HCT116 (cell line): ENCODE measurements at regions not wholly inside any gene's neighbourhood (a gene's known extent, or its start where the extent isn't known, plus 50 kb on each side); places are given as distances from the start of the nearest gene placed in this dataset.

Source experiments
- CEBPB ChIP-seq: IDR thresholded peaks from 2 replicates; pipeline ENCODE4 v1.6.1; 2012; ENCODE audit warnings: low read depth
- CTCF ChIP-seq, 3 experiments: fragments of 200-600 bp in 1 of 3; sonication (generic) in 1 of 3; IDR thresholded peaks in 2 of 3; conservative IDR thresholded peaks in 1 of 3; 2 replicates each; pipeline ENCODE4 v1.5.1; 2012 to 2017; ENCODE audit warnings: low read depth in 2 of 3, low read length in 2 of 3, antibody characterized with exemption in 1 of 3, borderline replicate concordance in 1 of 3, control low read depth in 1 of 3, mild to moderate bottlenecking in 1 of 3, mixed read lengths in 1 of 3, mixed run types in 1 of 3, moderate library complexity in 1 of 3; ENCODE audit not compliant: insufficient read depth in 1 of 3
- EZH2 ChIP-seq: fragments of 200-600 bp; sonication (generic); IDR thresholded peaks from 2 replicates; pipeline ENCODE4 v1.6.1; 2017; ENCODE audit warnings: antibody characterized with exemption, mixed run types
- EZH2phosphoT487 ChIP-seq: fragments of 200-600 bp; IDR thresholded peaks from 2 replicates; pipeline ENCODE4 v1.6.1; 2018; ENCODE audit warnings: antibody characterized with exemption, borderline replicate concordance
- FOSL1 ChIP-seq: IDR thresholded peaks from 2 replicates; pipeline ENCODE4 v1.6.1; 2012; ENCODE audit warnings: low read depth
- POLR2A ChIP-seq: IDR thresholded peaks from 2 replicates; pipeline ENCODE4 v1.7.0; 2011; ENCODE audit warnings: borderline replicate concordance; ENCODE audit not compliant: insufficient read depth, insufficient read length; ENCODE audit errors: extremely low read depth
- POLR2AphosphoS5 ChIP-seq: IDR thresholded peaks from 2 replicates; pipeline ENCODE4 v1.6.1; 2011; ENCODE audit warnings: mild to moderate bottlenecking, low read depth, low read length, moderate library complexity
- SP1 ChIP-seq: IDR thresholded peaks from 2 replicates; pipeline ENCODE4 v1.6.1; 2012; ENCODE audit warnings: low read depth
- ZNF274 ChIP-seq: fragments of 200-500 bp; sonication (Bioruptor generic); IDR thresholded peaks from 2 replicates; pipeline ENCODE4 v1.6.1; 2014; ENCODE audit warnings: mild to moderate bottlenecking, low read depth, low read length, inconsistent platforms
- TF ChIP-seq, protein P1 (sequence below): IDR thresholded peaks from 2 replicates; pipeline ENCODE4 v1.6.1; 2011; ENCODE audit warnings: mild to moderate bottlenecking, low read length, moderate library complexity; ENCODE audit not compliant: insufficient replicate concordance; ENCODE audit errors: extremely low read depth
- TF ChIP-seq, protein P2 (sequence below): IDR thresholded peaks from 2 replicates; pipeline ENCODE4 v1.6.1; 2012

GRCh38 chr1:239550178-239550577 lies 163.8 kb downstream of the CHRM3 start:
- TF ChIP-seq CTCF (IDR thresholded peaks at IDR 0.05 in 2 of 3, conservative IDR thresholded peaks at IDR 0.05 in 1 of 3; ENCODE audit: borderline replicate concordance in 1 of 3, insufficient read depth in 1 of 3, low read depth in 2 of 3, low read length in 2 of 3): no peak
- no peak for TF ChIP-seq EZH2
- TF ChIP-seq SP1: no peak
- TF ChIP-seq FOSL1: no peak
- TF ChIP-seq, protein P1, sequence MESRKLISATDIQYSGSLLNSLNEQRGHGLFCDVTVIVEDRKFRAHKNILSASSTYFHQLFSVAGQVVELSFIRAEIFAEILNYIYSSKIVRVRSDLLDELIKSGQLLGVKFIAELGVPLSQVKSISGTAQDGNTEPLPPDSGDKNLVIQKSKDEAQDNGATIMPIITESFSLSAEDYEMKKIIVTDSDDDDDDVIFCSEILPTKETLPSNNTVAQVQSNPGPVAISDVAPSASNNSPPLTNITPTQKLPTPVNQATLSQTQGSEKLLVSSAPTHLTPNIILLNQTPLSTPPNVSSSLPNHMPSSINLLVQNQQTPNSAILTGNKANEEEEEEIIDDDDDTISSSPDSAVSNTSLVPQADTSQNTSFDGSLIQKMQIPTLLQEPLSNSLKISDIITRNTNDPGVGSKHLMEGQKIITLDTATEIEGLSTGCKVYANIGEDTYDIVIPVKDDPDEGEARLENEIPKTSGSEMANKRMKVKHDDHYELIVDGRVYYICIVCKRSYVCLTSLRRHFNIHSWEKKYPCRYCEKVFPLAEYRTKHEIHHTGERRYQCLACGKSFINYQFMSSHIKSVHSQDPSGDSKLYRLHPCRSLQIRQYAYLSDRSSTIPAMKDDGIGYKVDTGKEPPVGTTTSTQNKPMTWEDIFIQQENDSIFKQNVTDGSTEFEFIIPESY: no peak
- TF ChIP-seq ZNF274: no peak
- TF ChIP-seq CEBPB: no peak
- TF ChIP-seq POLR2A: no peak
- TF ChIP-seq POLR2AphosphoS5: no peak
- TF ChIP-seq, protein P2, sequence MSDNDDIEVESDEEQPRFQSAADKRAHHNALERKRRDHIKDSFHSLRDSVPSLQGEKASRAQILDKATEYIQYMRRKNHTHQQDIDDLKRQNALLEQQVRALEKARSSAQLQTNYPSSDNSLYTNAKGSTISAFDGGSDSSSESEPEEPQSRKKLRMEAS: no peak
- no peak for TF ChIP-seq EZH2phosphoT487
